K562 (cell line): ENCODE measurements at regions not wholly inside any gene's neighbourhood (a gene's known extent, or its start where the extent isn't known, plus 50 kb on each side); places are given as distances from the start of the nearest gene placed in this dataset.
A peak's percentile ranks its signal among the peaks of the same experiment; 100 is the strongest.

Experiments
- ATAC-seq: fragments of 200-7000 bp; cut with Tn5 transposase; 3 replicates; pipeline ENCODE4 v1.9.1; 2020; ENCODE audit warnings: moderate library complexity
- BruUV-seq: library from RNA; stranded (reverse); fragments of 400-500 nt; replicated peaks from 2 replicates; lab custom pipeline; 2021; lab: Mats Ljungman, UMichigan
- CTCF ChIA-PET: fragments of 300-600 bp; formaldehyde crosslinking; extraction: SDS; loops from one replicate; lab custom pipeline; 2021; ENCODE audit warnings: low intra/inter-chr PET ratio; lab: Yijun Ruan, JAX
- POLR2A ChIA-PET: fragments of 300-600, 350-650 bp; sonication (Branson Sonifier 250); formaldehyde crosslinking; extraction: SDS; loops from one replicate; lab custom pipeline; 2021; ENCODE audit warnings: antibody characterized with exemption, inconsistent platforms; lab: Yijun Ruan, JAX
- DNase-seq, 4 experiments: peaks; one replicate each; pipeline versions ENCODE4 v3.0.0 to v3.0.0-alpha.2; 2011 to 2018; ENCODE audit warnings: low spot score in 3 of 4, mixed read lengths in 3 of 4; ENCODE audit errors: extremely low read depth in 1 of 4
- FAIRE-seq: peaks from 2 replicates; lab custom pipeline; 2011; peaks lifted over from hg19 to GRCh38; lab: Jason Lieb, UNC
- H2AFZ ChIP-seq: 2 replicates; pipeline ENCODE4 v1.6.0; 2011; ENCODE audit warnings: low read depth, low read length, control low read depth, inconsistent platforms
- H3K27ac ChIP-seq: fragments of 200-600 bp; 3 replicates; pipeline ENCODE4 v1.8.0; 2011; ENCODE audit warnings: low read depth, mild to moderate bottlenecking, control low read depth, inconsistent platforms, low read length, moderate library complexity, mixed read lengths; ENCODE audit errors: extremely low read depth
- H3K27me3 ChIP-seq, 2 experiments: fragments of 300-600 bp in 1 of 2; 2 replicates in 1 of 2; 3 replicates in 1 of 2; pipeline versions ENCODE4 v1.6.0 to v1.8.0; 2011; ENCODE audit warnings: inconsistent platforms in 2 of 2, low read length in 2 of 2, mild to moderate bottlenecking in 1 of 2, mixed read lengths in 1 of 2, moderate library complexity in 1 of 2; ENCODE audit not compliant: control insufficient read depth in 2 of 2, insufficient read depth in 2 of 2
- H3K36me3 ChIP-seq: fragments of 300-600 bp; 3 replicates; pipeline ENCODE4 v1.8.0; 2011; ENCODE audit warnings: mild to moderate bottlenecking, low read length, inconsistent platforms; ENCODE audit not compliant: control insufficient read depth, insufficient read depth
- H3K4me1 ChIP-seq, 2 experiments: fragments of 200-600 bp in 1 of 2; replicated peaks in 1 of 2; 2 replicates in 1 of 2; 3 replicates in 1 of 2; pipeline versions ENCODE4 v1.5.1 to v1.8.0; 2011; ENCODE audit warnings: inconsistent platforms in 2 of 2, low read length in 2 of 2, mild to moderate bottlenecking in 1 of 2, mixed read lengths in 1 of 2, moderate library complexity in 1 of 2; ENCODE audit not compliant: control insufficient read depth in 2 of 2, insufficient read depth in 2 of 2
- H3K4me2 ChIP-seq: 2 replicates; pipeline ENCODE4 v1.6.1; 2011; ENCODE audit warnings: low read length, control low read depth, inconsistent platforms, mixed read lengths; ENCODE audit not compliant: insufficient read depth
- H3K4me3 ChIP-seq: fragments of 200-600 bp; sonication (generic), shearing (Covaris generic); 2 replicates; pipeline ENCODE4 v1.5.1; 2016; ENCODE audit warnings: control low read depth, inconsistent platforms
- H3K79me2 ChIP-seq: fragments of 200-600 bp; 3 replicates; pipeline ENCODE4 v1.8.0; 2011; ENCODE audit warnings: low read length, inconsistent platforms; ENCODE audit not compliant: control insufficient read depth, insufficient read depth
- H3K9ac ChIP-seq, 2 experiments: 2 replicates each; pipeline versions ENCODE4 v1.6.0 to v1.6.1; 2011; ENCODE audit warnings: low read depth in 2 of 2, low read length in 2 of 2, control low read depth in 1 of 2, inconsistent platforms in 1 of 2, mild to moderate bottlenecking in 1 of 2, mixed read lengths in 1 of 2; ENCODE audit not compliant: insufficient read depth in 1 of 2
- H3K9me1 ChIP-seq: one replicate; pipeline ENCODE4 v1.6.0; 2011; ENCODE audit warnings: inconsistent platforms, mild to moderate bottlenecking, low read length, moderate library complexity; ENCODE audit not compliant: control insufficient read depth, insufficient read depth
- H3K9me3 ChIP-seq: replicated peaks from 2 replicates; pipeline ENCODE4 v1.5.1; 2011; ENCODE audit warnings: low read depth, low read length, inconsistent platforms; ENCODE audit not compliant: control insufficient read depth, insufficient read depth
- H4K20me1 ChIP-seq: replicated peaks from 2 replicates; pipeline ENCODE4 v1.6.1; 2011; ENCODE audit warnings: low read length, inconsistent platforms, mixed read lengths; ENCODE audit not compliant: control insufficient read depth, insufficient read depth
- PCBP2 ChIP-seq: fragments of 200-400 bp; formaldehyde crosslinking; IDR thresholded peaks from 2 replicates; pipeline ENCODE4 v1.6.1; 2018; ENCODE audit warnings: low read length, low read depth, mild to moderate bottlenecking, moderate library complexity; ENCODE audit not compliant: poor library complexity, severe bottlenecking
- RBM15 ChIP-seq: fragments of 200-400 bp; formaldehyde crosslinking; IDR thresholded peaks from 2 replicates; pipeline ENCODE4 v1.6.1; 2018; ENCODE audit warnings: mild to moderate bottlenecking, low read length, moderate library complexity; ENCODE audit not compliant: insufficient read depth
- TFE3 ChIP-seq: fragments of 450-650 bp; formaldehyde crosslinking; IDR thresholded peaks from 2 replicates; pipeline ENCODE4 v1.4.0; 2020; ENCODE audit warnings: mild to moderate bottlenecking, mixed read lengths
- ZNF584 ChIP-seq: fragments of 200-800 bp; sonication (Bioruptor generic); IDR thresholded peaks from 2 replicates; pipeline ENCODE4 v1.6.1; 2016; ENCODE audit warnings: low read depth, mild to moderate bottlenecking, missing genetic modification characterization, missing compliant biosample characterization
- ZZZ3 ChIP-seq: fragments of 450-650 bp; IDR thresholded peaks from 2 replicates; pipeline ENCODE4 v1.6.1; 2016; ENCODE audit warnings: antibody characterized with exemption, mild to moderate bottlenecking, moderate library complexity
- WGBS: fragments of 100-300 bp; shearing (Covaris generic); methylation state at CpG from one replicate; pipeline ENCODE4 v1.1.6; 2016; ENCODE audit warnings: low coverage, mixed read lengths; ENCODE audit not compliant: insufficient coverage; ENCODE audit errors: missing lambda C conversion rate; 5-methylcytosine and 5-hydroxymethylcytosine counted together
- in situ Hi-C: fragments of 300-500 bp; cut with MboI; formaldehyde crosslinking; loops from 4 replicates; pipeline ENCODE4 v1.15.0; 2018; ENCODE audit warnings: inconsistent platforms, mixed read lengths
- intact Hi-C: fragments of 100-400 bp; cut with micrococcal nuclease; formaldehyde crosslinking; loops from 2 replicates; pipeline ENCODE4 v1.14.2; 2022

GRCh38 chr16:6656760-6657159 is 675.9 kb upstream of the RBFOX1 start:
- Histone ChIP-seq H3K79me2 (no peaks in the 10 kb centered on the region), H3K9me3 (no peaks in the 10 kb centered on the region), H3K4me3 (no peak overlapping the region), H3K27ac (no peak overlapping the region), H3K36me3 (no peaks in the 10 kb centered on the region), H3K4me2 (no peak overlapping the region), H2AFZ (no peak overlapping the region), H3K4me1 (no peaks in the 10 kb centered on the region), H3K9ac (no peak overlapping the region), H3K27me3 (no peaks in the 10 kb centered on the region), H3K9me1 (no peaks in the 10 kb centered on the region), H4K20me1 (no peaks in the 10 kb centered on the region)
- no TSS peak for BruUV-seq
- no peak for ATAC-seq
- TF ChIP-seq TFE3 (CRISPR knock-in tag) (no peak), PCBP2 (peak; percentile 84)
- CTCF ChIA-PET: no interaction called here
- intact Hi-C loops (no loop called here), in situ Hi-C loops (no loop called here)
- DNase-seq: no peak
- POLR2A ChIA-PET: no interaction called here
- FAIRE-seq: no peak

DNA sequence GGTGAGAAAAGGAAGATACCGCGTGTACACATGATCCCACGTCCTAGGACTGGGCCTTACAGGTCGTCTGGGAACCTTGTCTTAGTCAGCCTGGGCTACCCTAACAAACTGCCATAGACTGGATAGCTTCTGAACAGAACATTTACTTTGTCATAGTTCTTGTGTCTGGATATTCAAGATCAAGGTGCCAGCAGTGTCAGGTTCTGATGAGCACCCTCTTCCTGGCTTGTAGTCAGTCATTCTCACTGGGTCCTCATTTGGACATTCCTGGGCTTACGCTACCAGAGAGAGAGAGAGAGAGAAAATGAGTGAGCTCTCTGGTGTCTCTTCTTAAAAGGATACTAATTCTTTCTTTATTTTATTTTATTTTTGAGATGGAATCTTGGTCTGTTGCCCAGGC is 685.8 kb upstream of the RBFOX1 start:
- no TSS peak for BruUV-seq
- POLR2A ChIA-PET: no interaction called here
- ATAC-seq (no peak), DNase-seq (no peak), FAIRE-seq (no peak)
- no peak overlapping the region for H3K9ac ChIP-seq
- intact Hi-C loops (loop anchor here (10.0 kb wide), 2 partner anchors 632 to 722 kb away; no protein-coding TSS in a partner anchor), in situ Hi-C loops (loop anchor here (10.0 kb wide), 1 partner anchor 1152 kb away; no protein-coding TSS in a partner anchor)
- no peak overlapping the region for H2AFZ ChIP-seq
- H4K20me1 ChIP-seq: peaks cover 3% of the 10 kb centered on the region; the same call in 1 of the 2 replicates
- H3K9me3 ChIP-seq: no peaks in the 10 kb centered on the region
- no peaks in the 10 kb centered on the region for H3K4me1 ChIP-seq
- 0% methylated on average over 4 of the region's 5 CpGs for WGBS
- no peaks in the 10 kb centered on the region for H3K79me2 ChIP-seq
- no peak for TF ChIP-seq ZNF584 (CRISPR knock-in tag)
- no peak for TF ChIP-seq ZZZ3
- no peak for TF ChIP-seq RBM15
- CTCF ChIA-PET: no interaction called here
- no peak overlapping the region for H3K4me3 ChIP-seq
- H3K4me2 ChIP-seq: no peak overlapping the region
- no peak overlapping the region for H3K27ac ChIP-seq
- H3K27me3 ChIP-seq: peaks cover 5 to 10% of the 10 kb centered on the region in 2 experiments; a peak in 3 of 5 replicates
- H3K36me3 ChIP-seq: no peaks in the 10 kb centered on the region
- no peaks in the 10 kb centered on the region for H3K9me1 ChIP-seq
